Activated naive CD4-positive, alpha-beta T cell treated with anti-CD3 and anti-CD28 coated beads, Interleukin-2, amount 50 U/mL, for 72 hours (primary cell): ENCODE measurements at regions not wholly inside any gene's neighbourhood (a gene's known extent, or its start where the extent isn't known, plus 50 kb on each side); places are given as distances from the start of the nearest gene placed in this dataset.

Experiments
- ATAC-seq, 2 donors: fragments of 150-1000 bp; cut with Tn5 transposase; 2 replicates each; pipeline ENCODE4 v1.10.0; 2021; ENCODE audit warnings: mild to moderate bottlenecking in 2 of 2, moderate library complexity in 2 of 2
- DNase-seq, 2 donors: peaks; one replicate each; pipeline ENCODE4 v3.0.0; 2021 to 2022; ENCODE audit warnings: low spot score in 2 of 2
- H3K27ac Mint-ChIP-seq, 2 donors: one replicate each; pipeline ENCODE4 v1.8.0; 2022; ENCODE audit warnings: mild to moderate bottlenecking in 2 of 2, mixed read lengths in 2 of 2
- H3K36me3 Mint-ChIP-seq, 2 donors: one replicate each; pipeline ENCODE4 v1.8.0; 2022; ENCODE audit warnings: mixed read lengths in 2 of 2
- H3K9me3 Mint-ChIP-seq, 2 donors: one replicate each; pipeline ENCODE4 v1.8.0; 2022; ENCODE audit warnings: mixed read lengths in 2 of 2

DNA sequence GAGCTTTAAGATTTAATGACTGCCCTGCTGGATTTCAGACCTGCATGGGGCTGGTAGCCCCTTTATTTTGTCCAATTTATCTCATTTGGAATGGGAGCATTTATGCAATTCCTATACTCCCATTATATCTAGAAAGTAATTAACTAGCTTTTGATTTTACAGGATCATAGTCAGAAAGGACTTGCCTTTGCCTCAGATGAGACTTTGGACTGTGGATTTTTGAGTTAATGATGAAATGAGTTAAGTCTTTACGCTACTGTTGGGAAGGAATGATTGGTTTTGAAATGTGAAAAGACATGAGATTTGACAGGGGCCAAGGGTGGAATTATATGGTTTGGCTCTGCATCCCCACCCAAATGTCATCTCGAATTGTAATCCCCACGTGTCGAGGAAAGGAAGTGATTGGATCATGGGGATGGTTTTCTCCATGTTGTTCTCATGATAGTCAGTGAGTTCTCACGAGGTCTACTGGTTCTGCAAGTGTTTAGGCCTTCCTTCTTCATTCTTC, 213.1 kb upstream of the DCN start:
- Mint-ChIP-seq H3K36me3 (peaks cover 6 to 9% of the 10 kb centered on the region in 2 donors), H3K9me3 (peaks cover 4 to 10% of the 10 kb centered on the region in 2 donors), H3K27ac (no peak overlapping the region)
- ATAC-seq (no peak), DNase-seq (no peak)

DNA sequence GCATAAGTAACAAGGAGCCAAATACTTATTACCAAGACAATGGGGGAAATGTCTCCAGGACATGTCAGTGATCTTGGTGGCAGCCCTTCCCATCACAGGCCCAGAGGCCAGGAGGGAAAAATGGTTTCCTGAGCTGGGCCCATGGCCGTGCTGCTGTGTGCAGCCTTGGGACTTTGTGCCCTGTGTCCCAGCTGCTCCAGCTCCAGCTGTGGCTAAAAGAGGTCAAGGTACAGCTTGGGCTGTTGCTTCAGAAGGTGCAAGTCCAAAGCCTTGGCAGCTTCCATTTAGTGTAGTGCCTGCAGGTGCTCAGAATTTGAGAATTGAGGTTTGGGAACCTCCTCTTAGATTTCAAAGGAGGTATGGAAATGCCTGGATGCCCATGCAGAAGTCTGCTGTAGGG, 212.3 kb upstream of the DCN start:
- Mint-ChIP-seq H3K36me3 (peaks cover 6 to 9% of the 10 kb centered on the region in 2 donors), H3K9me3 (peaks cover 6 to 13% of the 10 kb centered on the region in 2 donors), H3K27ac (no peak overlapping the region)
- DNase-seq (no peak), ATAC-seq (no peak)

DNA sequence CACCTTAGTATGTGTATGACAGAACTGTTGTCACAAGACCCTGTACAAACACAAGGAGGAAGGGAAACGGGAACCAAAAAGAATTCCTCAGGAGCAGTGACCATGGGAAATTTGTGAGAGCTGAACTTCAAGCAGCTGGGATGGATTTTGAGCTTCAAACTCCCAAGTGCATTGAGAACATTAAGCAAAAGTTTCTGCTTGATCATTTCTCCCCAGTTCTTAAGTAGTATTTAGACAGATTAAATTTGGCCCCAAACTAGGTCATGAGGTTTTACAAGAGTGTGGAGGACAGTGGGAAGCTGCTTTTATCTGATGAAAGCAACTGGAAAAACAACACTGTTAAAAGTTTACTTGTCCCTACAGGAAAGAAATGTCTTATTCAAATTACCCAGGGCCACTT, 206.0 kb upstream of the DCN start:
- no peak for ATAC-seq
- DNase-seq = no peak
- Mint-ChIP-seq H3K9me3 (peaks cover 6 to 7% of the 10 kb centered on the region in 2 donors), H3K36me3 (peaks cover 0 to 9% of the 10 kb centered on the region in 2 donors), H3K27ac (no peak overlapping the region)

DNA sequence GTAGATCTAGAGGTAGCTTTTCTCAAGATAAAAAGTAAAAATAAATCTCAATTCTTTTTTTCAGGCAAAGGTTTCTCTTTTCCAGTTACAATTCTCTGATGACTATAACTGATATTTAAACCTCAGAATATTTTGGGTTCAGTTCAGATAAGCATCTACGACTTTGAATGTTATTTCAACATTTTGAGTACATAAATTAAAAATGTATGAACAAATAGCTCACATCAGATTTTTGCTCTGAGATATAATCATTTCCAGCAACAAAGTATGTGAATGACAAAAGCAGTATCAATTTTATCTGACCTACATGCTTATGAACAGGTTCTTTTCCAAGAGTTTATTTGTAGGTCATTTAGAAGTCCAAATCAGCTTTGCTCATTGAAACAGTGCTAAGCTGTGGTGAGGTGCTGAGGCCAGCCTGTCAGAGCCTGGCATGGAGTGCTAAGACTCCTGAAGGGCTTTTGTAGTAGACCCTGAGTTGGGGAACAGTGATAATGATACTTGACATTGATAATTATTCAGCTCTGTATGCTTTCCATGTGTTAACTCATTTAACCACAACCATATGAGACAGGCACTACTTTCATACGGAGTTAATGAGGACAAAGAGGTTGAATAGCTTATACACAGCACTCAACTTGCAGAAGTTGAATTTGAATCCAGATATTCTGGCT, 205.0 kb upstream of the DCN start:
- no peak overlapping the region for H3K27ac Mint-ChIP-seq
- no peak for DNase-seq
- H3K9me3 Mint-ChIP-seq = peaks cover 6 to 7% of the 10 kb centered on the region in 2 donors
- ATAC-seq = no peak
- peaks cover 0 to 9% of the 10 kb centered on the region in 2 donors for H3K36me3 Mint-ChIP-seq

DNA sequence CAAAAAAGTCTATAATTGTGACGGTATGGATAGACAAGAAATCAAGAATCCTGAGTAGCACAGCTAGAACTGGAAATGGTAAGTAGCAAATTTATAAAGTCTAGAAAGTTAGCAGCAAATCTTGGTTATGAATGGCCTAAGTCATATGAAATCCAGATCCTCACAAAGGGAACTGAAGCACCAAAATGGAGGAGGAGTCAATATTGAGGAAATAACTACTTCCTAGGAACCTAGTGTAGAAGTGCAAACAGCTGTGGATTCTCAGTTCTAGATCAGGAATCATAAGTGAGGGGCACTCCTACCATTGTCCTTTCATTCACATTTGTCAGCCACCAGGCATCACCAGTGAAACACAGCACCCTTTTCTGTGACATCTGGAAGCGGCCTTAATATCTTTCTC, 202.2 kb upstream of the DCN start:
- DNase-seq = no peak
- Mint-ChIP-seq H3K9me3 (no peaks in the 10 kb centered on the region), H3K36me3 (no peaks in the 10 kb centered on the region), H3K27ac (no peak overlapping the region)
- ATAC-seq = no peak

DNA sequence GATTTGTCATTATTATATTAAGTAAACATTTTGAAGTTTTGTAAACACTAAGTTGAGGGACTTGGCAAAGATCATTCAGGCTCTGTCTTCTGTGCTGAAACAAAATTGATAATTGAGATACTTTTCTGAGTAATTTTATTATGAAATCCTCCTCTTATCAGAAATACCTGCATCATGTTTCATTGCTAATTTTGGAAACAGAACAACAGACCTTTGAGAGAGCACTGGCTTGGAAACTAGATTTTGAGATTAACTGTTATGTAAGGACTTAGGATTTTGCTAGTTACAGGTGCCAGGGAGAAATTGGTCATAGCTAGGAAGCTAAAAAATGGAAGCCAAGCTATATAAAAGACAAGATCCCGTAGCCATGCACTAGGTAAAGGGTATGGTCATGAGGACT, 201.7 kb upstream of the DCN start:
- no peak for DNase-seq
- Mint-ChIP-seq H3K36me3 (no peaks in the 10 kb centered on the region), H3K9me3 (no peaks in the 10 kb centered on the region), H3K27ac (no peak overlapping the region)
- no peak for ATAC-seq

DNA sequence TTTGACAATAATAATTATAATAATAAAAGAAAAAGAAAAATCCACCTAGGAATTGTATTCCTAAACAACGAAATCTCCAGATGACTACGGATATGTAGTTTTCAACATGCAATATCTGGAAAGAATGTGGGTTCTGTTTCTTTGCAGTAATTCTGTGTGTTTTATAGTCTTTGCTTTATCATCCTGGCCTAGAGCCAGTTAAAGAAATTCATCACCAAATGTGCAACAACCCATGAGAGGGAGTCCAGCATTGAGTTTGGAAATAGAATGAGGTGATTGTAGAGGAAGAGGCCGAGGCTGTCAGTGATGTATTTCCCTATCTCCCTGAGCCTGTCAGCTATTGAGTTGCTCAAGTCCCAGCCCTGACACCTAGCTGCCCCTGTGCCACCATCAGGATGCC, 200.5 kb upstream of the DCN start:
- Mint-ChIP-seq H3K36me3 (no peaks in the 10 kb centered on the region), H3K27ac (no peak overlapping the region), H3K9me3 (no peaks in the 10 kb centered on the region)
- ATAC-seq (no peak), DNase-seq (no peak)

DNA sequence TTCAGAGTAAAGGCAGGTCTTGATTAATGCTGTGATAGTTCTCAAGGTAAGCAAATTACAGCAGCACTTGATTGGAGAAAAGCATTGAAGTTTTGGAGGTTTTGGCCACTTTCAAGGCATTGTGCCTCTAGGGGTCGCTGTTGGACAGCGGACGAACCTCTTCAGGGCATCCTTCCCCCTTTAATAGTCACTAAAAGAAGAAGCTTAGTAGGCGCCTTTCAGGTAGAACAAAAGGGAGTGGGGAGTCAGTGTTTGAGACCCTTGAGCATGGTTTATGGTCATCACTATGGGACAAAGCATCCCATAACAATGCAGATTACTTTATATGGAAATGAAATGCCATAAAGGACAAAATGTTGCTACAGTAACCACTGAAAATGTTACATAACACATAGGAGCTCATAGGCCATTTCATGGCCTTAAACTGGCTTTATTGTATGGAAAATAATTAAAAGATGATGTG, 199.5 kb upstream of the DCN start:
- peak overlapping the region in 1 of 2 donors; percentile 66 for H3K27ac Mint-ChIP-seq
- no peaks in the 10 kb centered on the region for H3K9me3 Mint-ChIP-seq
- H3K36me3 Mint-ChIP-seq = no peaks in the 10 kb centered on the region
- peak; percentile 79 to 82 for ATAC-seq
- peak; percentile 70 to 88 for DNase-seq

DNA sequence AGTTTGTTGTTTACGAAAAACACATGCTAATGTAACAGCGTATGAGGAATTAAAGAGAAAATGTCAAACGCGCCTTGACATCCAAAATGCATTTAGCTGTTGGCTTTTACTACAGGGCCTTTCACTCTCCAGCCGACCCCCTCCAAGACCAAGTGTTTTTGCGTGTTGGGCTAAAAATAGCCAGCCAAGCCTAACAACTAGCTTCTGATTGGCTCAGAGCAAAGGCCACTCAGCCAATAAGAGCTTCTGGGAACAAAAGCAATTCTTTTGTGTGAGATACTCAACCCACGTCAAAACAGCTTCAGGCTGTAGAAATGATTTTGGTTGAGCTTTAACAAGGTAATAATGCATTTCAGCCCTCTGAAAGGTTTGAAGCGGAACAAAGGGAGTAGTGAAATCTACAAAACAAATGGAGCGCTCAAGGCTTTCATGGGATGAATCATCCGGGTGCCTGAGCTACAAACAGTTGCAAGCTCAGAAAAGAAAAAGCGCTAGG, 198.7 kb upstream of the DCN start:
- ATAC-seq = peak; percentile 64 to 80
- H3K9me3 Mint-ChIP-seq = no peaks in the 10 kb centered on the region
- DNase-seq = peak in 1 of 2 donors; percentile 8
- peak overlapping the region in 1 of 2 donors; percentile 66 for H3K27ac Mint-ChIP-seq
- H3K36me3 Mint-ChIP-seq = no peaks in the 10 kb centered on the region

DNA sequence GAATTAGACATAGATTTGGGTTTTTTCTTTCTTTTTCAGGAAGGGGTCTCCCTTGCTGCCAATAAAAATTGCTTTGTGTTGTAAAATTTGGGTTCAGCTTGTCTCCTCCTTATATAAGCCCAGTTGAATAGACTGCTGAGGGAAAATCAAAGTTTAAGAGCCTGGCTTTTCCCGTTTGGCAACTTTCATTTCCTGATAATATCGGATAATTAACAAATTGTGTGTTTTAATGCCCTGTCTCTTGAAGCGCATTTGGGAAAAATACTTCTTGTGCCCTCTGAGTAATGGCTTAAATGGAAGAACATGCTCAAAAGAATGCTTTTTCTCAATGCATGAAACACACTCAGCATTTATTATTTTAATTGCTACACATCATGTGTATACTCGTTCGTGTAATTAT, 198.0 kb upstream of the DCN start:
- Mint-ChIP-seq H3K9me3 (no peaks in the 10 kb centered on the region), H3K27ac (no peak overlapping the region), H3K36me3 (no peaks in the 10 kb centered on the region)
- DNase-seq = no peak
- no peak for ATAC-seq

DNA sequence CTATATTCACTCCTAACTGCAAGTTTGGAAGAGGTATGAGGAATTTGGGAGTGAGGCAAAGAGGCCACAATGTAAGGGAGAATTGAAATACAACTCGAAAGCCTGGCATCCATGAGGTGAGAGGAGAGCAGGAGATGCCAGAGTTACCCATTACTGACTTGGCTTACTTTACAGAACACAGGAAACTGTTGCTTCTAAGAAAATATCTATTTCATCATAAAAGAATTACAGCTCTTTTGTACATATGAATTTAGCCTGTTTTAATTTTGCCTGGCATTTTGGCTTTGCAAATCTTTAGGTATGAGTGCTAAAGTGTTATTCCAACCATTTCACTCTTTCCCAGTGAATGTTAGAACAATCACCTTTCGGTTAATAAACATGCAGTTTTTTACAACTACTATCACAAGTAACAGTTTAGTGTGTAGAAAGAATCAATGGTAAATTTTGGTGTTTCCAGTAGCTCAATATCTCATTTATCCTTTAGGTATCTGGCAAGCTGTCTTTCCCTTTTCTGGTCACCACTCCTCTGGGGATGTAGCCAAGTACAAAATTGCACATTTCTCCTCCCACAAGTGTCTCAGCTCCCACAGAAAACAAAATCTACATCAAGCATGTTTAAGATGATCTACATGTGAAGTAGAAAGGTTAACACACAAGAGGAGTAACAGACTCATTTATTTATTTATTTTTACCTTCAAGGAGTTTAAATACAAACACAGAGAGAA, 196.6 kb upstream of the DCN start:
- ATAC-seq = no peak
- Mint-ChIP-seq H3K27ac (peak overlapping the region in 1 of 2 donors; percentile 6), H3K9me3 (no peaks in the 10 kb centered on the region), H3K36me3 (no peaks in the 10 kb centered on the region)
- no peak for DNase-seq

DNA sequence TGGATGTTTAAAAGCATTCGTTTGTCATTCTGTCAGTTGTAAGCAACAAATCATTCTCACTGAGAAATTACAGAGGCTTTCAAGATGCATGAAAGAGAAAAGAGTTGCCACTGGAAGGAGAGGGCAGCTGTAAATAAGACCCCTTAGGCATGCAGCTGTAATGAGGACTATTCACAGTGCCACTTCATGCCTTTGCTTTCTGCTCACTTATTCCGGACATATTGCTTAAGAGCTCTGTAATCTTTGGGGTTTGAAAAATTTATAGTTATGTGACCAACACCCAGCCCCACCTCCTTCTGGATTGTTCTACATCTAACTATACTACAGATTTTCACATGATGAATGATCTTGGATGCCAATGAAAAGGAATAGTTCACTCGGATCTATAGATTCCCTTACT, 194.8 kb upstream of the DCN start:
- ATAC-seq (no peak), DNase-seq (no peak)
- Mint-ChIP-seq H3K27ac (no peak overlapping the region), H3K9me3 (no peaks in the 10 kb centered on the region), H3K36me3 (no peaks in the 10 kb centered on the region)

DNA sequence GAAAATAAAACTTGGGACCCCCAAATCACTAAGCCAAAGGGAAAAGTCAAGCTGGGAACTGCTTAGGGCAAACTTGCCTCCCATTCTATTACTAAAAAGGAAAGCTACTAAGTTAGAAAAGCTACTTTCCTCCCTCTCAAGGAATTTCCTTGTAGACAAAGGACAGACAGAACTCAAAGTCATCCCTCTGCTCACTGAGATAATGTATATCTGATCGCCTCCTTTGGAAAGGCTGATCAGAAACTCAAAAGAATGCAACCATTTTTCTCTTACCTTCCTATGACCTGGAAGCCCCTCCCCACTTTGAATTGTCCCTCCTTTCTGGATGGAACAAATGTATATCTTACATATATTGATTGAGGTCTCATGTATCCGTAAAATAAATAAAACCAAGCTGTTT, 190.5 kb upstream of the DCN start:
- H3K9me3 Mint-ChIP-seq = no peaks in the 10 kb centered on the region
- no peaks in the 10 kb centered on the region for H3K36me3 Mint-ChIP-seq
- no peak for ATAC-seq

DNA sequence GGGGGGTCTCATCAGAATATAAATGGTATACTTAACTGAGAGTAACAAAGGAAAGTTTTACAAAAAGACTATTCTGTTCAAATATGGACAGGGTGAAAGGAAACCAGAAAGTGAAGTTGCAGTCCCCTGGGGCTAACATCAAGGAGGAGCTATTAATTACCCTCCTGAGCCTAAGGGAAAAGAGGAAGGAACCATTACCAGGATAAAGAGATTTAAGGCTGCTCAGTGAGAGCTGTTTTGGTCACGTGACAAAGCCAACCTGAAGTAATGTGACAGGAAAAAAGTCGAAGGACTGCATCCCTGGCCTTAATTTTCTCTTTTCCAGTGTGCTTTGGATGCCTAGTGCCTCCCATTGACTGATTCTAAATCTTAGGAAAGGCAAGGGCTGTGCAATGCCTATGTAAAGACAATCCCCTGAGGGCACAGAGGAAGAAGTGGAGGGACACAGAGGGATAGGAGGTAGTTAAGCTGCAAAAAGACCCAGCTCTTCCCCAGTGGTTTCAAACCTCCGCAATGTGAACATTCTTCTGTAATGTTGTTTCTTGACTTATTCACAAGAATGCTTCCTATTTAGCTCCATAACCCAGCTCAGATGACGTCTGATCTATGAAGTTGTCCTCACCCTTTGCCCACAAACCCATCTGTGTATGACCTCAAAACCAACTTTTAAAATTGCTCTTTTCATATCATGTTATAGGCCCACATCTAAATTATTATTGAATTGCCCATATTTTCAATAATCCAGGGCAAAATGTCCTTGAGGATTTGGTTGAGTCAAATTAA, 187.7 kb upstream of the DCN start:
- DNase-seq (no peak), ATAC-seq (no peak)
- no peak overlapping the region for H3K27ac Mint-ChIP-seq
- no peaks in the 10 kb centered on the region for H3K9me3 Mint-ChIP-seq
- no peaks in the 10 kb centered on the region for H3K36me3 Mint-ChIP-seq

More for the DNA sequence above, 190.5 kb upstream of the DCN start:
- no peak for DNase-seq
- H3K27ac Mint-ChIP-seq = no peak overlapping the region

DNA sequence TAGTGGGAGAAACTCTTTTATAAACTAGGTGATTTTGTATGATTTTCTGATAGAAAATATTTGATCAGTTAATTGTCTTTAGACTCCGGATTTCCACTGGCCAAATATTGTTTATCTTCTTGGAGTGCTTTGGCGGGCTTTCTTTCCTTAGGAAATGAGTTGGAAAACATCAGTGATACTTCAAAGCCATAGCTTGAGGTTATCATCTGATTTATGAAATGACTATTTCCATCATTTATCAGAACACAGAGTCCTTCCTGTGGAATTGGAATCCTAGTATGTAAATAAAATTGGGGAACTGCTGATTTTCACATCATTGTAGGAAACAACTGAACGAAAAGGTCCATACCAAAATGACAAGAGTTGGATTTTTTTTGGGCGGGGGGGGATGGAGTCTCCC, 186.0 kb upstream of the DCN start:
- H3K27ac Mint-ChIP-seq = no peak overlapping the region
- no peaks in the 10 kb centered on the region for H3K9me3 Mint-ChIP-seq
- ATAC-seq = no peak
- no peak for DNase-seq
- H3K36me3 Mint-ChIP-seq = no peaks in the 10 kb centered on the region

DNA sequence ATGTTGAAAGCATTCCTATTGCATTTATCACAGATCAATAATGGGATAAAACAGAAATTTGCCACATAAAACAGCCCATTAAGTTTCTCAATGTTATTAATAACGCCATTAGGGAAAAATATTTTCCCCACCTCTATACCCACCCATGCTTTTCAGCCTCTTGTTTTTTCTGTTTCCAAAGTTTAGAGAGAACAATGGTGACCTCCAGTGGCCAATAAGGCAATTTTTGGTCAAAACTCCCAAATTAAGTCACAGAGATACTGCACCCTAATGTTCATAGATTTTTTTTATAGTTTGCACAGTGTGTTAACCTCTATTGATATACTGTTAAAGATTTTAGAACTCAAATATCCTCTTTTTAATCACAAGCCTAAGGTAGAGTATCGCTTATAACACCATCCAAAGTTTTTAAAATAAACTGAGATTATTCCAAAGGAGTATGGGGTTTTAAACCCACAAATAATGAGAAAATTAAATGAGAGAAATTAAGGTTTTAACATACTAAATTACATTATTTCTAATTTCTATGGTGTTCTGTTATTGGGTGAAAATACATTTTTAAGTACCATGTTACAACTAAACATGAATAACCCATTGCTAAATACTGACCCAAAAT, 184.7 kb upstream of the DCN start:
- ATAC-seq (no peak), DNase-seq (no peak)
- no peak overlapping the region for H3K27ac Mint-ChIP-seq
- no peaks in the 10 kb centered on the region for H3K9me3 Mint-ChIP-seq
- no peaks in the 10 kb centered on the region for H3K36me3 Mint-ChIP-seq
